BE2C (cell line): ENCODE measurements at regions not wholly inside any gene's neighbourhood (a gene's known extent, or its start where the extent isn't known, plus 50 kb on each side); places are given as distances from the start of the nearest gene placed in this dataset.

ENCODE experiments used
- DNase-seq: peaks from one replicate; pipeline ENCODE4 v3.0.0-alpha.2; 2020
- H3K27me3 ChIP-seq: fragments of 250-450 bp; sonication (Bioruptor Pico); 2 replicates; pipeline ENCODE4 v1.5.1; 2020; ENCODE audit warnings: mild to moderate bottlenecking
- H3K36me3 ChIP-seq: fragments of 250-450 bp; sonication (Bioruptor Pico); 2 replicates; pipeline ENCODE4 v1.5.1; 2020; ENCODE audit warnings: mild to moderate bottlenecking
- H3K4me1 ChIP-seq: fragments of 250-450 bp; sonication (Bioruptor Pico); 2 replicates; pipeline ENCODE4 v1.5.1; 2020
- H3K4me3 ChIP-seq: 2 replicates; pipeline ENCODE4 v1.5.1; 2011; ENCODE audit warnings: low read depth, low read length
- H3K9me3 ChIP-seq: fragments of 250-450 bp; sonication (Bioruptor Pico); 2 replicates; pipeline ENCODE4 v1.5.1; 2020
- CTCF ChIP-seq: IDR thresholded peaks from 2 replicates; pipeline ENCODE4 v1.5.1; 2012; ENCODE audit warnings: mild to moderate bottlenecking, low read depth, low read length

GRCh38 chr13:105805892-105806627 lies 729.4 kb downstream of the EFNB2 start:
- DNase-seq = no peak
- no peaks in the 10 kb centered on the region for H3K36me3 ChIP-seq
- H3K4me3 ChIP-seq = no peak overlapping the region
- H3K4me1 ChIP-seq = no peaks in the 10 kb centered on the region
- TF ChIP-seq CTCF = no peak
- no peaks in the 10 kb centered on the region for H3K27me3 ChIP-seq
- no peaks in the 10 kb centered on the region for H3K9me3 ChIP-seq

DNA sequence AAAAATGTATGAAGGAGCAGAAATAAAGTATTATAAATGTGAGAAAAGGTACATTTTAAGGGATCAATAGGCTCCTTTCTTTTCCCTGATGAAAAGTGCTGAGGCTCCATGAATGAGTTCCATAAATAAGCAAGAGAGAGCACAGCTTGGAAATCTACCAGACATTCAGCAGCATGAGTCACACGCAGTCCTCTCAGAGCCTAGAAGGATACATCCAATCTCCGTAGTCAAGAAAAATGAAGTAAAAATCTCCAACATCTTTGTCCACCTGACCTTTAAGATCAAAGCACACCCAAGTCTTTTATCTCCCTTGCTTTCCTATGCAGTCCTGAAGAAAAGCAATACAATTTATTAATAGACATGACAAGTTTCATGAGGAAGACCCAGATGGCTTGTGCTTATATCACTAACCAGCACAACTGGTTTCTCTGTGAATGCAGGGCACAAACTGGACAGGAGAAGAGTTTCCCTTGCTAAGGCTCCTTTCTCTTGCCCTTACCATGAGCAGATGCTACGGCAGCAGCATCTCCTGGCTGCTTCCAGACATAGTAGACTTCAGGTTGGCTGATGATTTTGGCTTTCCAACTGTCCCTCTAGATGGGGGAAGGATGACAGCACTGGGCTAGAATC lies 730.8 kb downstream of the EFNB2 start:
- no peak for TF ChIP-seq CTCF
- Histone ChIP-seq H3K4me3 (no peak overlapping the region), H3K27me3 (no peaks in the 10 kb centered on the region), H3K36me3 (no peaks in the 10 kb centered on the region), H3K9me3 (no peaks in the 10 kb centered on the region), H3K4me1 (no peaks in the 10 kb centered on the region)
- no peak for DNase-seq

DNA sequence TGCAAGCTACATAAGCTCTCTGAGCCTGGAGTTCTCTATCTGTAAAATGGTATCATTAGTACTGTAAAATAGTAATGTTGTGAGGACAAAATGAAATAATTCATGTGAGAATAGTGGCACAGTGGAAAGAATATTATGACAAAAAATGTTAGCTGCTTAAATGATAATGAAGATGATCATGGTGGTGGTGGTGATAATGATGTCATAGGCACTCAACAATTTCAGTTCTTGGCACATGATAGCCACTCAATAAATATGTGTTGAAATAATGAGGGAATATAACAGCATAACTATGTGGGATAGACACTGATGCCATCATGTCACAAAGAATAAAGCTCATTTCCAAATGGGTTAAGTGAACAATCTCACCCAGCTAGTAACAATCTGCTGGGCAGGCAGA lies 736.3 kb downstream of the EFNB2 start:
- H3K27me3 ChIP-seq = no peaks in the 10 kb centered on the region
- no peaks in the 10 kb centered on the region for H3K9me3 ChIP-seq
- no peaks in the 10 kb centered on the region for H3K36me3 ChIP-seq
- H3K4me3 ChIP-seq = no peak overlapping the region
- no peak for DNase-seq
- H3K4me1 ChIP-seq = no peaks in the 10 kb centered on the region
- no peak for TF ChIP-seq CTCF

DNA sequence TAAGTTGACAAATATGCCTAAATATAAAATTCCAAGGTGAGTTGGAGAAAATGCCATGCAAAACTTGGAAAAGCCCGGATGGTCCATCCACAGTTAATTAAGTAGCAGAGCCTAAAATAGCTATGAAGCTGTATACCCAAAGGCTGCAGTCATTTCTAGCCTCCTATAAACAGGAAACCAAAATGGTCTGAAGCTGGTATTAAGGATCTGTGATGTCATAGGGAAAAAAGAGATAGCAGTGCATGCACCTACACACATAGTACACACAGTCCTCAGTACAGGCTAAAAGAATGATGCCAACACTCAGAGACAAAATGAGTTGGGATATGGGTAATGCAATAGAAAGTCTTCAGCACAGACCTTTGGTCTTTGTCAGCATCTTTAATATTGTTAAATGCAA lies 736.9 kb downstream of the EFNB2 start:
- TF ChIP-seq CTCF = no peak
- H3K9me3 ChIP-seq = no peaks in the 10 kb centered on the region
- H3K4me1 ChIP-seq = no peaks in the 10 kb centered on the region
- no peak overlapping the region for H3K4me3 ChIP-seq
- no peaks in the 10 kb centered on the region for H3K36me3 ChIP-seq
- DNase-seq = no peak
- no peaks in the 10 kb centered on the region for H3K27me3 ChIP-seq

- Histone ChIP-seq H3K4me1 (no peaks in the 10 kb centered on the region), H3K36me3 (no peaks in the 10 kb centered on the region), H3K4me3 (no peak overlapping the region), H3K9me3 (no peaks in the 10 kb centered on the region), H3K27me3 (no peaks in the 10 kb centered on the region)
- TF ChIP-seq CTCF = no peak
- DNase-seq = no peak
Observed at GRCh38 chr13:105796081-105796480, 739.4 kb downstream of the EFNB2 start.

DNA sequence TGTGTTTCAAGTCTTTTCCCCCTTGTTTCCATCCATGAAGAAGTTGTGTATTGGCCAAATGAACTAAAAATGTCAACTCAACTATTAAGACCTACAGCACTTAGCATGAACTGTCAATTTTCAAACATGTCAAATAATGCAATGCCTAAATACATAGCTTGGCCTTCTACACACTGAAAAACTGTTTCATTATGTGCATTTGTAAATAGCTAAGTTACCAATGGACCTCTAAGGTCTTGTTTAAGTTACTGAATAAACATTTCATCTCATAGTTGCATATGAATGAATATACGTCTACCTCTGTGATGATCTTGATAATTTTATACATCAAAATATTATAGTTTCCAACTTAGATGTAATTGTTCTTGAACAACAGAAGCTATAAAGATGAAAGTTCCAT lies 744.5 kb downstream of the EFNB2 start:
- no peak for TF ChIP-seq CTCF
- Histone ChIP-seq H3K4me1 (no peaks in the 10 kb centered on the region), H3K36me3 (no peaks in the 10 kb centered on the region), H3K4me3 (no peak overlapping the region), H3K27me3 (no peaks in the 10 kb centered on the region), H3K9me3 (no peaks in the 10 kb centered on the region)
- no peak for DNase-seq
